ENCODE measurements at regions not wholly inside any gene's neighbourhood (a gene's known extent, or its start where the extent isn't known, plus 50 kb on each side); places are given as distances from the start of the nearest gene placed in this dataset.

DNA sequence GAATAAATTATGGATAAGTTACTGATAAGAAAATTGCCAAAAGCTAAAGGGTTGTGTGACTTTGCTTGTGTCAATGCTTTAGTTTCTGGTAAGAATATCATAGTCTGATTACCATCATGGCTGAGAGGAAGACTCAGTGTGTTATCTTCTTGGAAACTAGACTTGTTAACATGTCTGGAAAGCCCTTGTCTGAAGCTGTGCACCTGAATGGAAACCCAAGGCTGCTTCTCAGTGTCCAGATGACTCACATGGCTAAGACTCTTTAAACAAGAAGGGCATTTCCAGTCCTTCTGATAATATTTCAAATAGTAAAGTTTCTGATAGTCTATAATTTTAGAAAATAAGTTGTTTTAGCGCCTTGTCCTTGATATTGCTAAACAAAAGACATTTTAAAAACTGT, 1092.7 kb downstream of the PLA2G4A start:
- Histone ChIP-seq H3K36me3 (no peaks in the 10 kb centered on the region), H3K27me3 (no peaks in the 10 kb centered on the region), H3K4me1 (no peaks in the 10 kb centered on the region), H3K9me3 (no peaks in the 10 kb centered on the region), H3K4me3 (no peak overlapping the region), H3K27ac (no peak overlapping the region)
- DNase-seq: no peak
- 52 to 53% methylated on average over 1 of the region's 1 CpG for WGBS, 2 donors
- no peak for TF ChIP-seq POLR2A (IDR thresholded peaks at IDR 0.05)
- TF ChIP-seq, protein P1, sequence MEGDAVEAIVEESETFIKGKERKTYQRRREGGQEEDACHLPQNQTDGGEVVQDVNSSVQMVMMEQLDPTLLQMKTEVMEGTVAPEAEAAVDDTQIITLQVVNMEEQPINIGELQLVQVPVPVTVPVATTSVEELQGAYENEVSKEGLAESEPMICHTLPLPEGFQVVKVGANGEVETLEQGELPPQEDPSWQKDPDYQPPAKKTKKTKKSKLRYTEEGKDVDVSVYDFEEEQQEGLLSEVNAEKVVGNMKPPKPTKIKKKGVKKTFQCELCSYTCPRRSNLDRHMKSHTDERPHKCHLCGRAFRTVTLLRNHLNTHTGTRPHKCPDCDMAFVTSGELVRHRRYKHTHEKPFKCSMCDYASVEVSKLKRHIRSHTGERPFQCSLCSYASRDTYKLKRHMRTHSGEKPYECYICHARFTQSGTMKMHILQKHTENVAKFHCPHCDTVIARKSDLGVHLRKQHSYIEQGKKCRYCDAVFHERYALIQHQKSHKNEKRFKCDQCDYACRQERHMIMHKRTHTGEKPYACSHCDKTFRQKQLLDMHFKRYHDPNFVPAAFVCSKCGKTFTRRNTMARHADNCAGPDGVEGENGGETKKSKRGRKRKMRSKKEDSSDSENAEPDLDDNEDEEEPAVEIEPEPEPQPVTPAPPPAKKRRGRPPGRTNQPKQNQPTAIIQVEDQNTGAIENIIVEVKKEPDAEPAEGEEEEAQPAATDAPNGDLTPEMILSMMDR (IDR thresholded peaks at IDR 0.05): no peak
- intact Hi-C loops (cut with DNase I): no loop called here

DNA sequence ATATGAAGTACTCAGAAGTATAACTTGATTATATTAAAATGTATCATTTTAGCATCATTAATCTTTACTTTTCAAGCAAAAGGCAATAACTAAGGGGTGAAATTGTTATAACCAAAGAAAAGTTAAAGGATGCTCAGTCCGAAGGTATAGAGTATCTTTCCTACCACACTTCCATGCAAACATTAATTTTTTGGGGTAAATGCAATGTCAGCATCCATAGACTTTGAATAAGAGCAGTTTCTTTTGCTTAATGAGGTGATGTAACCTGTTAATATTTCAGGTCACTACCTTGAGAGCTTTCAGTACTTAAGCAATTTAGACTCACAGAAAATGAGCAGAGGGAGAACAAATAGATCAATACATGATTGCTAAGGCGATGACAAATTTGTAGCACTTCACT, 1093.5 kb downstream of the PLA2G4A start:
- Histone ChIP-seq H3K27ac (no peak overlapping the region), H3K4me1 (no peaks in the 10 kb centered on the region), H3K36me3 (no peaks in the 10 kb centered on the region), H3K9me3 (no peaks in the 10 kb centered on the region), H3K27me3 (no peaks in the 10 kb centered on the region), H3K4me3 (no peak overlapping the region)
- intact Hi-C loops (cut with DNase I): no loop called here
- WGBS, 2 donors: 61 to 65% methylated on average over 2 of the region's 2 CpGs
- no peak for TF ChIP-seq POLR2A (IDR thresholded peaks at IDR 0.05)
- TF ChIP-seq, protein P1 (IDR thresholded peaks at IDR 0.05): no peak
- no peak for DNase-seq

DNA sequence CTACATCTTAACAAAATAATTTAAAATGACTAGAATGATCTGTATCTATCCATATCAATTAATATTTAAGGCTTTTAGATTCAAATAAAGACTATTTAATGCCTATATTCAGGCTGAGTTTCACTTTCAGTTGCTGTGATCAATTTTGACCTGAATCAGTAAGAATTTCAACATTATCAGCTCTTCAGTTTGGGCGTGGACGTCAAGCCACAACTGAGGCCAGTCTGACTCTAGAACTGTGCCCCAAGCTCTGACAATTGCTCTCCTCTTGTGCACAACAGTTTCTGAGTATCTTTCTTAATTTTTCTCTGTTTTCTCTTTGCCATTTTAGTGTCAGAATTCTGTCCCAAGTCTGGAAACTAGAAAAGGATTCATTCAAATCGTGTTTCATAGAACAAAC, 1095.5 kb downstream of the PLA2G4A start:
- H3K4me3 ChIP-seq: no peak overlapping the region
- TF ChIP-seq, protein P1 (IDR thresholded peaks at IDR 0.05): no peak
- TF ChIP-seq POLR2A (IDR thresholded peaks at IDR 0.05): no peak
- DNase-seq: no peak
- H3K27ac ChIP-seq: no peak overlapping the region
- no peaks in the 10 kb centered on the region for H3K27me3 ChIP-seq
- H3K36me3 ChIP-seq: no peaks in the 10 kb centered on the region
- intact Hi-C loops (cut with DNase I): no loop called here
- H3K4me1 ChIP-seq: no peaks in the 10 kb centered on the region
- no peaks in the 10 kb centered on the region for H3K9me3 ChIP-seq
- 58 to 72% methylated on average over 3 of the region's 3 CpGs for WGBS, 2 donors

DNA sequence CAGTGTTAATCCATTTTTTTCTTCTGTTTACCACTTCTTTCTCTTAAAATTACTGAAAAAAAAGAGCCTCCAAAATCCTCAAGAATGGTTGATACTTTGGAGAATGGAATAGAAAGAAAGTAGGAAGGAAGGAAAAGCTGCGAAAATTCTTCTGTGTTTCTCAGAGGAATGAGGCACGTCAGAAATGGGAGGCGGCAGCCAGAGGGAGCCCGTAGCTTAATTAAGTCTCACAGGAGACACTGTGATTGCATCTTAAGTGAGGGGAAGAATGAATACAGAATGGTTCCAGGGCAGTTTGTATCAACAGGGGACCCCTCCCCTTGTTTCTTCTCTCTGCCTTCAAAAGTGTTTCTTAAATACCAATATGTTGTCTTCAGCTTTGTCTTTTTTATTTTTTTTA, 1099.5 kb downstream of the PLA2G4A start:
- no peaks in the 10 kb centered on the region for H3K36me3 ChIP-seq
- no peak overlapping the region for H3K27ac ChIP-seq
- H3K4me1 ChIP-seq: no peaks in the 10 kb centered on the region
- no peaks in the 10 kb centered on the region for H3K27me3 ChIP-seq
- H3K9me3 ChIP-seq: no peaks in the 10 kb centered on the region
- TF ChIP-seq, protein P1 (IDR thresholded peaks at IDR 0.05): no peak
- TF ChIP-seq POLR2A (IDR thresholded peaks at IDR 0.05): no peak
- no peak overlapping the region for H3K4me3 ChIP-seq
- intact Hi-C loops (cut with DNase I): no loop called here
- 30 to 34% methylated on average over 4 of the region's 4 CpGs for WGBS, 2 donors
- no peak for DNase-seq

DNA sequence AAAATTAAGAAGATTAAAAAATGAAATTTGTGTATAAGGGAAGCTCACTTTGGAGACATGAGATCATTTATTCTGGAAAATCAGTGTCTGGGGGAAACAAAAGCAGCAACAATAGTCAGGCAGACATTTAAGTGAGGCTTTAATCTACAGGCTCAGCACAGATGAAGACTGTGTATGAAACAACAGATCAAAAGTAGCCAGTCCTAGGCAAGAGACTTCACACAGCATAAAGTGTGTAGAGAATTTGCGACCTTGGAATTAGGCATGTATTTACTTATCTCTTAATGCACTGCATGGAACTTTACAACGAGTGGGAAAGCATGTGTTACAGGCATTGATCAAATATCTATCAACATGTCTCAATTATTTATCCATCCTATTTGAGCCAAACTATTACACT, 1099.9 kb downstream of the PLA2G4A start:
- 21 to 36% methylated on average over 2 of the region's 2 CpGs for WGBS, 2 donors
- Histone ChIP-seq H3K4me3 (no peak overlapping the region), H3K4me1 (no peaks in the 10 kb centered on the region), H3K36me3 (no peaks in the 10 kb centered on the region), H3K9me3 (no peaks in the 10 kb centered on the region), H3K27ac (no peak overlapping the region), H3K27me3 (no peaks in the 10 kb centered on the region)
- no peak for TF ChIP-seq POLR2A (IDR thresholded peaks at IDR 0.05)
- TF ChIP-seq, protein P1 (IDR thresholded peaks at IDR 0.05): no peak
- no peak for DNase-seq
- intact Hi-C loops (cut with DNase I): no loop called here

Data from esophagus squamous epithelium (tissue), 5 donors.